GM21526 (cell line): ENCODE measurements at regions not wholly inside any gene's neighbourhood (a gene's known extent, or its start where the extent isn't known, plus 50 kb on each side); places are given as distances from the start of the nearest gene placed in this dataset.
"Not testable (repeated sequence)": the region's sequence is repeated elsewhere in the genome, so short reads cannot be mapped to it uniquely, and the experiment has no call there.

Source experiments
- ATAC-seq: cut with Tn5 transposase; IDR thresholded peaks from one replicate; pipeline ENCODE4 v1.9.1; 2021; ENCODE audit warnings: moderate library complexity; ENCODE audit not compliant: unreplicated experiment, low FRiP score

- ATAC-seq: no peak
Measured at GRCh38 chr3:69688400-69688799, 50.9 kb upstream of the MITF start.

- no peak for ATAC-seq
Measured at GRCh38 chr3:69687641-69688040, 51.6 kb upstream of the MITF start.

GRCh38 chr3:69686056-69686455 is 53.2 kb upstream of the MITF start:
- ATAC-seq: no peak

- ATAC-seq: no peak
Measured at GRCh38 chr3:69684309-69684961, 54.8 kb upstream of the MITF start.

- no peak for ATAC-seq
Measured at GRCh38 chr3:69683082-69683806, 56.0 kb upstream of the MITF start.

GRCh38 chr3:69677456-69677855 is 61.8 kb upstream of the MITF start:
- ATAC-seq: not testable (repeated sequence)

- ATAC-seq: no peak
Measured at GRCh38 chr3:69675786-69676530, 63.3 kb upstream of the MITF start.

GRCh38 chr3:69674752-69675151 is 64.5 kb upstream of the MITF start:
- no peak for ATAC-seq

GRCh38 chr3:69671082-69671952 is 67.9 kb upstream of the MITF start:
- no peak for ATAC-seq

- no peak for ATAC-seq
Measured at GRCh38 chr3:69669070-69669469, 70.2 kb upstream of the MITF start.

- no peak for ATAC-seq
Measured at GRCh38 chr3:69665026-69665737, 74.1 kb upstream of the MITF start.

- no peak for ATAC-seq
Measured at GRCh38 chr3:69660631-69661030, 78.6 kb upstream of the MITF start.

- no peak for ATAC-seq
Measured at GRCh38 chr3:69659180-69659910, 79.9 kb upstream of the MITF start.

GRCh38 chr3:69658514-69659140 is 80.6 kb upstream of the MITF start:
- no peak for ATAC-seq

GRCh38 chr3:69657030-69657429 is 82.2 kb upstream of the MITF start:
- ATAC-seq: not testable (repeated sequence)

GRCh38 chr3:69651765-69652164 is 87.5 kb upstream of the MITF start:
- ATAC-seq: no peak

- no peak for ATAC-seq
Measured at GRCh38 chr3:69650066-69650419, 89.2 kb upstream of the MITF start.

- ATAC-seq: no peak
Measured at GRCh38 chr3:69649120-69650065, 89.9 kb upstream of the MITF start.
